ENCODE measurements at regions not wholly inside any gene's neighbourhood (a gene's known extent, or its start where the extent isn't known, plus 50 kb on each side); places are given as distances from the start of the nearest gene placed in this dataset.
"Not testable (repeated sequence)": the region's sequence is repeated elsewhere in the genome, so short reads cannot be mapped to it uniquely, and the experiment has no call there.

DNA sequence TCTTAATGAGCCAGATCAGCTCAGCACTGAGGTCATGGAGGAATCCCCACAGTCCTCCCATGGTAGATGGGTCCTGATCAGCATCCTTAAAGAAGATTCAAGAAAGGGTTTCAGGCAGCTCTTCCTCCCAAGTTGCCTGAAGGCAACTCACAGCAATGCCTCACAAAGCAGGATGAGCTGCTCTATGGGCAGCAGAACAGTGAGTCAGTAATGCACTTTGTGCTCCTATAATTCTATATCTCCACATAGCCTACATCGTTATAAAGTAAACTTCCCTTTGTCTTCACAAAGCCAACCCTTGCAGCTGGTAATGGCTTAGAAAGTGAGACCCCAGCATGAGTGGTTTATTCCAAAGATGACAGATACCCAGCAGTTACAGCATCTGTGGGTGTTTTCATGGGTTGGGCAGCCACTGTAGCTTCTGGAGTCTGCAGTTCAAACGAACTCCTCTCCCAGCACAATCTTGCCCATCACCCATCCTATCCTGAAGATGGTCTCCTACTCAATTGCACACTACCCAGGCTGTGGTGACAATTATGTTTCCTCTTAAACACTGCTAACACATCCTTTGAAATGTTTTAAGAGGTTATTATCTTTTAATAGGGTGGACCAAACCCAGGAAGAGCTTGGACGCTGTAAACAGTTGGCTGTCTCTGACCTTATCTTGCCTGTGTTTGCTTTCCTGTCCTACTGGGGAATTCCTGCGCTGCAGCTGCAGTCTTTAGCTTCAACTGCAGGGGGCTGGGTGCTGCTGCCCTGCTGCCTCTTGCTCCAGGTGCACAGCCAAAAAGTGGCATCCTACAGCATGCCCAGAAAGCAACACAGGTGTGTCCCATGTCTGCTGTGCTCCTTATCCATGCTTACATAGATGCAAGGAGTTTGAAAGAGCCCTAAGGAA, 286.9 kb downstream of the ANAPC1 start:
- H3K4me1 ChIP-seq (ENCODE audit: insufficient read depth, low read length); DNase-seq; H3K36me3 ChIP-seq (ENCODE audit: insufficient read depth, low read length); H3K4me1 Mint-ChIP-seq; POLR2A ChIA-PET; H3K9me3 ChIP-seq (ENCODE audit: low read length); H3K27ac Mint-ChIP-seq; H3K27ac ChIP-seq (ENCODE audit: low read depth, low read length); H3K27me3 Mint-ChIP-seq; H3K4me3 ChIP-seq (ENCODE audit: low read length); H3K4me3 Mint-ChIP-seq; CTCF ChIA-PET; H3K36me3 Mint-ChIP-seq; H3K27me3 ChIP-seq (ENCODE audit: insufficient read depth, low read length, poor library complexity, severe bottlenecking); H3K9me3 Mint-ChIP-seq: not testable (repeated sequence)

DNA sequence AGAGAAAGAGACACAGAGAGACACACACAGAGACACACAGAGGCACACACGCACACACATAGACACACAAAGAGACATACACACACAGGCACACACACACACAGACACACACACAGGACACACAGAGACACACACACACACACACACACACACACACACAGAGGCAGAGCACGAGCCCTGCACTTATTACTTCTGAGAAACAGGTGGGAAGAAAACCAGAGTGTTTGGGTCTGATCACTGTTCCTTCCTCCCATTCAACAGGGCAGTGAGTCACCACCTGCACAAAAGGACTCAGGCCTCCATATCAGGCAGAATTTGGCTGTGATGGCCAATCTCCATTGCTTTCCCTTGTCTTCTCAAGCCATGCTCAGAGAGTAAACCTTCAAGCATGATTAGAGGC, 285.0 kb downstream of the ANAPC1 start:
- H3K4me3 Mint-ChIP-seq; H3K4me3 ChIP-seq (ENCODE audit: low read length); H3K36me3 ChIP-seq (ENCODE audit: insufficient read depth, low read length); CTCF ChIA-PET; H3K27me3 ChIP-seq (ENCODE audit: insufficient read depth, low read length, poor library complexity, severe bottlenecking); DNase-seq; H3K4me1 ChIP-seq (ENCODE audit: insufficient read depth, low read length); H3K9me3 ChIP-seq (ENCODE audit: low read length); POLR2A ChIA-PET; H3K36me3 Mint-ChIP-seq; H3K27ac Mint-ChIP-seq; H3K9me3 Mint-ChIP-seq; H3K27me3 Mint-ChIP-seq; H3K27ac ChIP-seq (ENCODE audit: low read depth, low read length); H3K4me1 Mint-ChIP-seq: not testable (repeated sequence)

DNA sequence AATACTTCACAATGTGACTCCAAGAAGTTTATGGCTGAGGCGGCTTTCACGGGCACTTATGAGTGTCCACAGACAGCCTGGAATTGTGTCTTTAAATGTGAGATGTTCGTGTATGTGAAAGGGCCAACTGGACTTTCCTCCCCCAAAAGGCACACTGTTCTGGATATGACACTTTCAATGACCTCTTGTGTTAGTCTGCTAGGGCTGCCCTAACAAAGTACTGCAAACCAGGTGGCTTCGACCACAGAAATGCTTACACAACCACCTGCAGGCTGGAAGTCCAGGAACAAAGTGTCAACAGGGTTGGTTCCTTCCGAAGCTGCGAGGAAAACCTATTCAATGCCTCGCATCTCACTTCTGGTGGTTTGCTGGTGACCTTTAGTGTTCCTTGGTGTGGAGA, 281.7 kb downstream of the ANAPC1 start:
- H3K27ac Mint-ChIP-seq; H3K4me3 ChIP-seq (ENCODE audit: low read length); H3K9me3 ChIP-seq (ENCODE audit: low read length); POLR2A ChIA-PET; H3K4me1 Mint-ChIP-seq; H3K4me3 Mint-ChIP-seq; DNase-seq; H3K27me3 ChIP-seq (ENCODE audit: insufficient read depth, low read length, poor library complexity, severe bottlenecking); H3K27me3 Mint-ChIP-seq; H3K9me3 Mint-ChIP-seq; H3K36me3 ChIP-seq (ENCODE audit: insufficient read depth, low read length); H3K4me1 ChIP-seq (ENCODE audit: insufficient read depth, low read length); H3K27ac ChIP-seq (ENCODE audit: low read depth, low read length); H3K36me3 Mint-ChIP-seq; CTCF ChIA-PET: not testable (repeated sequence)

DNA sequence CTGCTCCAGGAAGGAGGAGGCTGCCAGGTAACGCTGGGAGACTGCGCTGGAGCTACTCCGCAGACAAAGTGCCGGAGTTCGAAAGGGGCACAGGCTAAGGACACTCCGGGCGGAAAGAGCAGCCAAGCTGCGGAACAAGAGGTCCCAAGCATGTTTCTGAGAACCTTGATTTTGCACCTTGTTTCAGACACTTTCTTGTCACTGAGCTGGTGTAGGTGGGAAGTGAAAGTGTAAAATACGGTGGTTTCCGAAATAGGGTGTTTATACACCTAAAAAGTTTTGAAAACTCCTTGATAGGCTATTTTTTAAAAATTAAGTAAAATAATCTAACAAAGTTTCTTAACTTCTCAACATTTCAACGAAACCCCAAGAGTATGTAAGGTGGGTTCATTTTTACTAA, 278.2 kb downstream of the ANAPC1 start:
- H3K9me3 Mint-ChIP-seq; H3K4me3 ChIP-seq (ENCODE audit: low read length); CTCF ChIA-PET; H3K9me3 ChIP-seq (ENCODE audit: low read length); H3K27me3 Mint-ChIP-seq; H3K27ac ChIP-seq (ENCODE audit: low read depth, low read length); DNase-seq; H3K4me1 Mint-ChIP-seq; H3K4me1 ChIP-seq (ENCODE audit: insufficient read depth, low read length); H3K4me3 Mint-ChIP-seq; H3K36me3 ChIP-seq (ENCODE audit: insufficient read depth, low read length); POLR2A ChIA-PET; H3K36me3 Mint-ChIP-seq; H3K27ac Mint-ChIP-seq; H3K27me3 ChIP-seq (ENCODE audit: insufficient read depth, low read length, poor library complexity, severe bottlenecking): not testable (repeated sequence)

DNA sequence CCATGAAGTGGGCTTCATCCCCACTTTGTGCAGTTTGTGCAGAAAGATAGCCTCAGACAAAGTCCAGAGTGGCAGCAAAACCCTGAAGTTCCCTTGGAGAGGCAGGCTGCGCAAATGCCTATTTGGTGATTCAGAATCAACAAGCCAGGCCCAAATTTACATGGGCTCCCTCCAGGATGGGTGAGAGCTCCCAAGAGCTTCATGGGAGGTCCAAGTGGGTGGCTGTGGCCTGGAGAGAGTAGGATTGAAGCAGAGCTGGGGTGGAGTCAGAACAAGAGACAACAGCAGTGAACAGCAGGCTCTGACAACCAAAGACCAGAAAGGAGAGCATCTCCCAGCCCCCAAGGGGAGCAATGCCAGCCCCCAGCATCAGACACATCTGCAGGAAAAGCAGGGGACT, 277.4 kb downstream of the ANAPC1 start:
- CTCF ChIA-PET, result not testable (repeated sequence)

DNA sequence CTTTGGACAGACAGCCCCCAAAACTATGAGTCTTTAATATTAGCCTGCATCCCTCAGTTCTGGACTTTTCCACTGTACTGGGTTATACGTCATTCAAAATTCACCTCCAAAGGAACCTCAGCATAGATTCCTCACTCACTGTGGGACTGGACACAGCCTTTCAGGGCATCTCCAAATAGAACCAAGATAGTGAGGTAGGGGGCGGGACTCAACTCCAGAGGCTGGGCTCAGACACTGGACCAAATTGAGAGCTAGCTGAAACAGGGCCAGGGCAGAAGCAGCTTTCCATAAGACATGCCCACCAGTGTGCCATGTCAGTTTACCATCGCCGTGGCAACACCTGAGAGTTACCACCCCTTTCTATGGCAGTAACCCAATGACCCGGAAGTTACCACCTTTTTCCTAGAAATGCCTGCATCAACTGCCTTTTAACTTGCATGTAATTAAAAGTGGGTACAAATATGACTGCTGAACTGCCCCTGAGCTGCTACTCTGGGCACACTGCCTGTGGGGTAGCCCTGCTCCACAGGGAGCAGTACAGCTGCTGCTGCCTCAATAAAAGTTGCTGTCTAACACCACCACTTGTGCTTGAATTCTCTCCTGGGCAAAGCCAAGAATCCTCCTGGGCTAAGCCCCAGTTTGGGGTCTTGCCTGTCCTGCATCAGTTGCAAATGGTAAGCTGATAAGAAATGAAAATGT, 274.7 kb downstream of the ANAPC1 start:
- H3K9me3 ChIP-seq (ENCODE audit: low read length); H3K4me1 ChIP-seq (ENCODE audit: insufficient read depth, low read length); POLR2A ChIA-PET; H3K4me3 Mint-ChIP-seq; H3K27me3 ChIP-seq (ENCODE audit: insufficient read depth, low read length, poor library complexity, severe bottlenecking); H3K36me3 ChIP-seq (ENCODE audit: insufficient read depth, low read length); DNase-seq; H3K27ac Mint-ChIP-seq; H3K27me3 Mint-ChIP-seq; H3K9me3 Mint-ChIP-seq; CTCF ChIA-PET; H3K36me3 Mint-ChIP-seq; H3K27ac ChIP-seq (ENCODE audit: low read depth, low read length); H3K4me1 Mint-ChIP-seq; H3K4me3 ChIP-seq (ENCODE audit: low read length): not testable (repeated sequence)

More for the DNA sequence above, 277.4 kb downstream of the ANAPC1 start:
- H3K4me1 ChIP-seq (ENCODE audit: insufficient read depth, low read length); H3K9me3 ChIP-seq (ENCODE audit: low read length); H3K4me1 Mint-ChIP-seq; H3K27me3 ChIP-seq (ENCODE audit: insufficient read depth, low read length, poor library complexity, severe bottlenecking); H3K27me3 Mint-ChIP-seq; DNase-seq; H3K4me3 Mint-ChIP-seq; H3K27ac Mint-ChIP-seq; H3K4me3 ChIP-seq (ENCODE audit: low read length); H3K9me3 Mint-ChIP-seq; H3K36me3 Mint-ChIP-seq; POLR2A ChIA-PET; H3K27ac ChIP-seq (ENCODE audit: low read depth, low read length); H3K36me3 ChIP-seq (ENCODE audit: insufficient read depth, low read length): not testable (repeated sequence)

DNA sequence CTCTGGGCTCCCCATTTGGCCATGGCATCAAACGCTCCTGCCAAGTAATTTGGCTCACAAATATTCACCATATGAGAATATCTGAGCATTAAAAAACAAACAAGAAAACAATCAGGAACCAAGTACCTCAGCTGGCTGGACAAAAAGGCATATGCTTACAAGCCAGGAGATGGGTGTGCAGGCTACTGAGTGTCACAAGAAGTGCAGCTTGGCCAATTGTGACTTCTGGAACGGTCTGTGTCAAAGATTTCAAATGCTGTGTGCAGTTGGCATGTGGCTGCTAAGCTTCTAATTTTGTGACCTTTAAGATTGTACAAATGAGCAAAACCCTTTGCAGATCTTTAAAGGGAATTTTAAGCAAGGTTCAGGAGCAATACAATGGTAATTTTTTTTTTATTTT, 274.0 kb downstream of the ANAPC1 start:
- CTCF ChIA-PET; H3K4me3 ChIP-seq (ENCODE audit: low read length); H3K9me3 Mint-ChIP-seq; H3K27ac ChIP-seq (ENCODE audit: low read depth, low read length); H3K4me3 Mint-ChIP-seq; POLR2A ChIA-PET; H3K27me3 Mint-ChIP-seq; DNase-seq; H3K4me1 Mint-ChIP-seq; H3K27me3 ChIP-seq (ENCODE audit: insufficient read depth, low read length, poor library complexity, severe bottlenecking); H3K36me3 ChIP-seq (ENCODE audit: insufficient read depth, low read length); H3K27ac Mint-ChIP-seq; H3K9me3 ChIP-seq (ENCODE audit: low read length); H3K36me3 Mint-ChIP-seq; H3K4me1 ChIP-seq (ENCODE audit: insufficient read depth, low read length): not testable (repeated sequence)

DNA sequence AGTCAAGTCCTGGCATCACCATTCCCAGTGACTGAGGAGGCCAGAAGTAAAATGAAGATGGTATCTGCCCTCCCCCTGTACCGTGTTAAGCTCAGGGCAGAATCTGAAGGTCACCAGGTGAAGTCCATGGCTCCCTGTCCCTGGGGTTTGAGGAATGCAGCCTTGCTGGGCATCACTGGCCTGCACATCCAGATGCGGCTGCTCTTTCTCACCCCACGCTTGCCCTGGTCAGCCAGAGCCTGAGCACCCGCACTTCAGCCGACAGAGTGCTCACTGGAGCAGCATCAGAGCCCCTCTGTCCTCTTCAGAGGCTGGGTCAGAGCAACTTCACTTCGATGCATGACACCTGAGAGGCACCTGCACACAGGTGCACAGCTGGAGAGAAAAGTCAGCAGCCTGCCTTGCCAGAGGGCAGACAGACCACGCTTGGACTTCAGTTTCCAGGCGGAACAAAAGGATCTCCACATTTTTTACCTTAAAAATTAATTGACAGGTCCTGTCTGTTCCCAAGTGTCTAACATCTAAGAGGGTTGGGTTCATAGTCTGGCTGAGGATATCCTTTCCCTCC, 267.3 kb downstream of the ANAPC1 start:
- ChIA-PET CTCF (no interaction called here), POLR2A (no interaction called here)
- Histone ChIP-seq H3K9me3 (ENCODE audit: low read length) (no peaks in the 10 kb centered on the region), H3K36me3 (ENCODE audit: insufficient read depth, low read length) (no peaks in the 10 kb centered on the region), H3K4me3 (ENCODE audit: low read length) (no peak overlapping the region), H3K27me3 (ENCODE audit: insufficient read depth, low read length, poor library complexity, severe bottlenecking) (no peaks in the 10 kb centered on the region), H3K4me1 (ENCODE audit: insufficient read depth, low read length) (no peaks in the 10 kb centered on the region), H3K27ac (ENCODE audit: low read depth, low read length) (no peak overlapping the region)
- H3K27me3 Mint-ChIP-seq, result peaks cover 0 to 3% of the 10 kb centered on the region in 2 donors
- H3K4me1 Mint-ChIP-seq, result peaks cover 0 to 3% (median 3%) of the 10 kb centered on the region in 3 donors
- no peak for DNase-seq
- no peaks in the 10 kb centered on the region for H3K9me3 Mint-ChIP-seq
- peak overlapping the region in 1 of 8 donors; percentile 33 for H3K27ac Mint-ChIP-seq
- H3K4me3 Mint-ChIP-seq, result no peak overlapping the region
- no peaks in the 10 kb centered on the region for H3K36me3 Mint-ChIP-seq

All from CD8-positive, alpha-beta memory T cell (primary cell).